WTC11 (cell line): ENCODE measurements at regions not wholly inside any gene's neighbourhood (a gene's known extent, or its start where the extent isn't known, plus 50 kb on each side); places are given as distances from the start of the nearest gene placed in this dataset.

Source experiments
- ATAC-seq: fragments of 200-7000 bp; cut with Tn5 transposase; 2 replicates; pipeline ENCODE4 v1.10.0; 2021; ENCODE audit warnings: mild to moderate bottlenecking, moderate library complexity
- CTCF ChIA-PET: fragments of 300-600 bp; sonication (Branson Sonifier 250); formaldehyde crosslinking; loops from one replicate; lab custom pipeline; 2021; ENCODE audit warnings: antibody characterized with exemption; lab: Charles Lee
- POLR2A ChIA-PET: fragments of 350-600 bp; sonication (Branson Sonifier 250); formaldehyde crosslinking; loops from one replicate; lab custom pipeline; 2021; ENCODE audit warnings: antibody characterized with exemption; lab: Charles Lee
- DNase-seq: peaks from one replicate; pipeline ENCODE4 v3.0.0; 2021; ENCODE audit warnings: low spot score
- H3K27ac Mint-ChIP-seq: 2 replicates; pipeline ENCODE4 v1.8.0; 2021; ENCODE audit warnings: mixed read lengths
- H3K27me3 Mint-ChIP-seq: 2 replicates; pipeline ENCODE4 v1.8.0; 2021; ENCODE audit warnings: low read depth, mild to moderate bottlenecking, moderate library complexity, mixed read lengths
- H3K36me3 Mint-ChIP-seq: 2 replicates; pipeline ENCODE4 v1.8.0; 2021; ENCODE audit warnings: mixed read lengths
- H3K4me1 Mint-ChIP-seq: 2 replicates; pipeline ENCODE4 v1.8.0; 2022; ENCODE audit warnings: mixed read lengths
- H3K4me3 Mint-ChIP-seq: 2 replicates; pipeline ENCODE4 v1.8.0; 2021; ENCODE audit warnings: mild to moderate bottlenecking, moderate library complexity, mixed read lengths
- H3K9me3 Mint-ChIP-seq: 2 replicates; pipeline ENCODE4 v1.8.0; 2021; ENCODE audit warnings: mixed read lengths
- CBFB ChIP-seq: sonication (generic); formaldehyde crosslinking; IDR thresholded peaks from 2 replicates; pipeline ENCODE4 v1.8.1; 2022; ENCODE audit warnings: mild to moderate bottlenecking, low read depth, missing genetic modification reagents
- CREM ChIP-seq: sonication (generic); formaldehyde crosslinking; IDR thresholded peaks from 2 replicates; pipeline ENCODE4 v1.8.1; 2022; ENCODE audit warnings: mild to moderate bottlenecking, missing genetic modification reagents, moderate library complexity
- ELF4 ChIP-seq: sonication (generic); formaldehyde crosslinking; IDR thresholded peaks from 2 replicates; pipeline ENCODE4 v1.8.1; 2022; ENCODE audit warnings: low read depth, mild to moderate bottlenecking, moderate library complexity, missing genetic modification reagents
- ETV6 ChIP-seq: sonication (generic); formaldehyde crosslinking; IDR thresholded peaks from 2 replicates; pipeline ENCODE4 v1.8.1; 2022; ENCODE audit warnings: mild to moderate bottlenecking, missing genetic modification reagents
- FOXJ3 ChIP-seq: sonication (generic); formaldehyde crosslinking; IDR thresholded peaks from 2 replicates; pipeline ENCODE4 v1.9.0; 2021; ENCODE audit warnings: missing genetic modification reagents, mild to moderate bottlenecking, borderline replicate concordance
- FOXP1 ChIP-seq: sonication (generic); formaldehyde crosslinking; IDR thresholded peaks from 2 replicates; pipeline ENCODE4 v1.8.0; 2022; ENCODE audit warnings: missing genetic modification reagents, mild to moderate bottlenecking, moderate library complexity, borderline replicate concordance
- GTF2I ChIP-seq: fragments of 250-450 bp; sonication (Bioruptor Pico); conservative IDR thresholded peaks from 2 replicates; pipeline ENCODE4 v1.4.0; 2021; ENCODE audit warnings: mild to moderate bottlenecking
- HMGA2 ChIP-seq: fragments of 250-450 bp; sonication (Bioruptor Pico); IDR thresholded peaks from 2 replicates; pipeline ENCODE4 v1.4.0; 2021; ENCODE audit warnings: mild to moderate bottlenecking, moderate library complexity
- NR3C1 ChIP-seq: sonication (generic); formaldehyde crosslinking; conservative IDR thresholded peaks from 2 replicates; pipeline ENCODE4 v1.8.1; 2023; ENCODE audit warnings: low read depth, mild to moderate bottlenecking, missing genetic modification reagents
- OVOL2 ChIP-seq: fragments of 250-450 bp; sonication (Bioruptor Pico); IDR thresholded peaks from 2 replicates; pipeline ENCODE4 v1.9.0; 2021; ENCODE audit warnings: mild to moderate bottlenecking, borderline replicate concordance
- RORB ChIP-seq: fragments of 250-450 bp; sonication (Bioruptor Pico); IDR thresholded peaks from 2 replicates; pipeline ENCODE4 v1.9.0; 2021; ENCODE audit warnings: mild to moderate bottlenecking
- SP1 ChIP-seq: sonication (generic); formaldehyde crosslinking; conservative IDR thresholded peaks from 2 replicates; pipeline ENCODE4 v1.8.1; 2022; ENCODE audit warnings: missing genetic modification reagents
- ZBTB21 ChIP-seq: sonication (generic); formaldehyde crosslinking; IDR thresholded peaks from 2 replicates; pipeline ENCODE4 v1.8.1; 2023; ENCODE audit warnings: mild to moderate bottlenecking, missing genetic modification reagents, borderline replicate concordance
- ZNF121 ChIP-seq: sonication (generic); formaldehyde crosslinking; IDR thresholded peaks from 2 replicates; pipeline ENCODE4 v1.8.0; 2023; ENCODE audit warnings: missing genetic modification reagents
- ZNF317 ChIP-seq: sonication (generic); formaldehyde crosslinking; IDR thresholded peaks from 2 replicates; pipeline ENCODE4 v1.8.1; 2023; ENCODE audit warnings: low read depth, mild to moderate bottlenecking, moderate library complexity, missing genetic modification reagents, borderline replicate concordance
- ZNF396 ChIP-seq: fragments of 250-450 bp; sonication (Bioruptor Pico); IDR thresholded peaks from 2 replicates; pipeline ENCODE4 v1.8.0; 2021; ENCODE audit warnings: mild to moderate bottlenecking, moderate library complexity, borderline replicate concordance
- ZNF671 ChIP-seq: fragments of 250-450 bp; sonication (Bioruptor Pico); IDR thresholded peaks from 2 replicates; pipeline ENCODE4 v1.8.0; 2021; ENCODE audit warnings: mild to moderate bottlenecking
- TF ChIP-seq, protein P1 (sequence below): sonication (generic); formaldehyde crosslinking; IDR thresholded peaks from 2 replicates; pipeline ENCODE4 v1.8.1; 2022; ENCODE audit warnings: mild to moderate bottlenecking, missing genetic modification reagents, moderate library complexity, borderline replicate concordance
- TF ChIP-seq, protein P2 (sequence below): sonication (generic); formaldehyde crosslinking; IDR thresholded peaks from 2 replicates; pipeline ENCODE4 v1.8.1; 2023; ENCODE audit warnings: mild to moderate bottlenecking, missing genetic modification reagents
- TF ChIP-seq, protein P3 (sequence below): sonication (generic); formaldehyde crosslinking; IDR thresholded peaks from 2 replicates; pipeline ENCODE4 v1.8.1; 2022; ENCODE audit warnings: low read depth, mild to moderate bottlenecking, moderate library complexity, missing genetic modification reagents, borderline replicate concordance
- TF ChIP-seq, protein P4 (sequence below): sonication (generic); formaldehyde crosslinking; IDR thresholded peaks from 2 replicates; pipeline ENCODE4 v1.8.0; 2022; ENCODE audit warnings: mild to moderate bottlenecking, missing genetic modification reagents

DNA sequence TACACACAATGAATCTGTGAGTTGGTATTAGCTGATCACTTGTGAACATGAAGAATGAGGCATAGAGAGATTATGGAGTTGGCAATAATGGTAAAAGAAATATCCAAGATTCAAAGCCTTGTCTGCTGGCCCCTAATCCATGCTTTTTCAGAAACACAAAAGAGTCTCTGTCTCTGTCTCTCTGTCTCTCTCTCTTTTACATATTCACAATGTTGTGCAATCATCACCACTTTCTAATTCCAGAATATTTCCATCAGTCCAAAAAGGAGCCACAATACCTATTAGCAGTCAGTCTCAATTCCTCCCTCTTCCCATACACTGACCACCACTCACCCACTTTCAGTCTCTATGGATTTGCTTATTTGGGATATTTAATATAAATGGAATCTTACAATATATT is 370.1 kb upstream of the CDH8 start:
- ATAC-seq (no peak), DNase-seq (no peak)
- Mint-ChIP-seq H3K27ac (no peak overlapping the region), H3K36me3 (no peaks in the 10 kb centered on the region), H3K4me3 (no peak overlapping the region), H3K4me1 (peaks cover 24% of the 10 kb centered on the region), H3K9me3 (0 out of 2 replicates have a peak, but pooled peaks cover 2% of the 10 kb centered on the region), H3K27me3 (peaks cover 9% of the 10 kb centered on the region; the same call in 1 of the 2 replicates)
- ChIA-PET POLR2A (no interaction called here), CTCF (no interaction called here)
- TF ChIP-seq, protein P1, sequence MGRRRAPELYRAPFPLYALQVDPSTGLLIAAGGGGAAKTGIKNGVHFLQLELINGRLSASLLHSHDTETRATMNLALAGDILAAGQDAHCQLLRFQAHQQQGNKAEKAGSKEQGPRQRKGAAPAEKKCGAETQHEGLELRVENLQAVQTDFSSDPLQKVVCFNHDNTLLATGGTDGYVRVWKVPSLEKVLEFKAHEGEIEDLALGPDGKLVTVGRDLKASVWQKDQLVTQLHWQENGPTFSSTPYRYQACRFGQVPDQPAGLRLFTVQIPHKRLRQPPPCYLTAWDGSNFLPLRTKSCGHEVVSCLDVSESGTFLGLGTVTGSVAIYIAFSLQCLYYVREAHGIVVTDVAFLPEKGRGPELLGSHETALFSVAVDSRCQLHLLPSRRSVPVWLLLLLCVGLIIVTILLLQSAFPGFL (CRISPR knock-in tag) = no peak
- no peak for TF ChIP-seq RORB (CRISPR knock-in tag)
- no peak for TF ChIP-seq CBFB (CRISPR knock-in tag)
- TF ChIP-seq, protein P2, sequence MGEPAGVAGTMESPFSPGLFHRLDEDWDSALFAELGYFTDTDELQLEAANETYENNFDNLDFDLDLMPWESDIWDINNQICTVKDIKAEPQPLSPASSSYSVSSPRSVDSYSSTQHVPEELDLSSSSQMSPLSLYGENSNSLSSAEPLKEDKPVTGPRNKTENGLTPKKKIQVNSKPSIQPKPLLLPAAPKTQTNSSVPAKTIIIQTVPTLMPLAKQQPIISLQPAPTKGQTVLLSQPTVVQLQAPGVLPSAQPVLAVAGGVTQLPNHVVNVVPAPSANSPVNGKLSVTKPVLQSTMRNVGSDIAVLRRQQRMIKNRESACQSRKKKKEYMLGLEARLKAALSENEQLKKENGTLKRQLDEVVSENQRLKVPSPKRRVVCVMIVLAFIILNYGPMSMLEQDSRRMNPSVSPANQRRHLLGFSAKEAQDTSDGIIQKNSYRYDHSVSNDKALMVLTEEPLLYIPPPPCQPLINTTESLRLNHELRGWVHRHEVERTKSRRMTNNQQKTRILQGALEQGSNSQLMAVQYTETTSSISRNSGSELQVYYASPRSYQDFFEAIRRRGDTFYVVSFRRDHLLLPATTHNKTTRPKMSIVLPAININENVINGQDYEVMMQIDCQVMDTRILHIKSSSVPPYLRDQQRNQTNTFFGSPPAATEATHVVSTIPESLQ (CRISPR knock-in tag) = no peak
- TF ChIP-seq FOXJ3 (CRISPR knock-in tag) = no peak
- no peak for TF ChIP-seq NR3C1 (CRISPR knock-in tag)
- no peak for TF ChIP-seq SP1 (CRISPR knock-in tag)
- no peak for TF ChIP-seq ELF4 (CRISPR knock-in tag)
- no peak for TF ChIP-seq ETV6 (CRISPR knock-in tag)
- TF ChIP-seq, protein P3, sequence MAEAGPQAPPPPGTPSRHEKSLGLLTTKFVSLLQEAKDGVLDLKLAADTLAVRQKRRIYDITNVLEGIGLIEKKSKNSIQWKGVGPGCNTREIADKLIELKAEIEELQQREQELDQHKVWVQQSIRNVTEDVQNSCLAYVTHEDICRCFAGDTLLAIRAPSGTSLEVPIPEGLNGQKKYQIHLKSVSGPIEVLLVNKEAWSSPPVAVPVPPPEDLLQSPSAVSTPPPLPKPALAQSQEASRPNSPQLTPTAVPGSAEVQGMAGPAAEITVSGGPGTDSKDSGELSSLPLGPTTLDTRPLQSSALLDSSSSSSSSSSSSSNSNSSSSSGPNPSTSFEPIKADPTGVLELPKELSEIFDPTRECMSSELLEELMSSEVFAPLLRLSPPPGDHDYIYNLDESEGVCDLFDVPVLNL = no peak
- no peak for TF ChIP-seq FOXP1 (CRISPR knock-in tag)
- no peak for TF ChIP-seq ZBTB21 (CRISPR knock-in tag)
- TF ChIP-seq ZNF671 (CRISPR knock-in tag) = no peak

DNA sequence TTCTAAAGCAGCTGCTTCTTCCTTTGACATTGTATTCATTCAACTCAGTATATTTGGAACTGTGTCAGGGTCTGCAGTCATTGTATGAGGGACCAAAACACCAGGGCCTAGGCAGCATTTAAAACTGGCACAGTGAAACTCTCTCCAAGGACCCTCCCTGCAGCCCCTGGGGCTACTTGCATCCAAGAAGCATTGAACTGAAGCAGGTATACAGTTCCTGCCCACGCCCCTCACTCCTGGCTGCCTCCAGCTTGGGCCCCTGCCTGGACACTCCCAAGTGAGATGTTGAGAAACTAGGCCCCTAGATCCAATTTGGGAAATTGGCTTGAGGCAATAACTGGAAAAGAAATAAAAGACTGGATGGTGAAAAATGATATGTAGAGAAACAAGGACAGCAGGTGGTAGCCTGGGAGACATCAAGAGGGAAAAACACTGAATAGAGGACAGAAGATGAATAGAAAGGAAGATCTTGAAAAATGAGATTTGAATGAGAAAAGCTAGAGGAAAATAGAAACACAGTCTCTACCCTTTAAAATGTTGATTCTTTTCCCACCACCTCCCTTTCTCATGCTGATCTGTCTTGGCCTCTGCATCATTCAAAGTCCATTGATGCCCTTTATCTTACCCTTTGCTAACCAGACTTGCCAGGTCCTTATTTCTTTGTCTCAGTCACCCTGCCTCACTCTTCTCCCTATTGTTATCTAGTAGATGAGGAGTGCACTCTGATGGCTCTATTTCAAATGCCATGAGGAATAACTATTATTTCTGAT is 368.8 kb upstream of the CDH8 start:
- Mint-ChIP-seq H3K9me3 (peaks cover 13% of the 10 kb centered on the region), H3K27ac (0 out of 2 replicates have a peak overlapping the region, but pooled peaks have one; percentile 0), H3K4me3 (no peak overlapping the region), H3K4me1 (peaks cover 24% of the 10 kb centered on the region), H3K36me3 (no peaks in the 10 kb centered on the region), H3K27me3 (peaks cover 9% of the 10 kb centered on the region; the same call in 1 of the 2 replicates)
- peak; percentile 67 for ATAC-seq
- ChIA-PET CTCF (interaction anchor here (1.5 kb wide), 1 partner anchor 319 kb away, joined by 3 read pairs; no protein-coding TSS in a partner anchor), POLR2A (no interaction called here)
- TF ChIP-seq CREM (CRISPR knock-in tag) (no peak), GTF2I (no peak), ZNF396 (CRISPR knock-in tag) (no peak), OVOL2 (no peak), ZNF671 (CRISPR knock-in tag) (no peak), ZNF121 (no peak), HMGA2 (CRISPR knock-in tag) (no peak), ZNF317 (no peak)
- TF ChIP-seq, protein P4, sequence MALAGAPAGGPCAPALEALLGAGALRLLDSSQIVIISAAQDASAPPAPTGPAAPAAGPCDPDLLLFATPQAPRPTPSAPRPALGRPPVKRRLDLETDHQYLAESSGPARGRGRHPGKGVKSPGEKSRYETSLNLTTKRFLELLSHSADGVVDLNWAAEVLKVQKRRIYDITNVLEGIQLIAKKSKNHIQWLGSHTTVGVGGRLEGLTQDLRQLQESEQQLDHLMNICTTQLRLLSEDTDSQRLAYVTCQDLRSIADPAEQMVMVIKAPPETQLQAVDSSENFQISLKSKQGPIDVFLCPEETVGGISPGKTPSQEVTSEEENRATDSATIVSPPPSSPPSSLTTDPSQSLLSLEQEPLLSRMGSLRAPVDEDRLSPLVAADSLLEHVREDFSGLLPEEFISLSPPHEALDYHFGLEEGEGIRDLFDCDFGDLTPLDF (CRISPR knock-in tag) = no peak
- DNase-seq = peak; percentile 16
